ENCODE measurements at regions not wholly inside any gene's neighbourhood (a gene's known extent, or its start where the extent isn't known, plus 50 kb on each side); places are given as distances from the start of the nearest gene placed in this dataset.
"Not testable (repeated sequence)": the region's sequence is repeated elsewhere in the genome, so short reads cannot be mapped to it uniquely, and the experiment has no call there.

- DNase-seq: no peak
Observed at GRCh38 chr7:28330384-28331070, 81.8 kb upstream of the CREB5 start.

GRCh38 chr7:28332046-28332445 lies 80.3 kb upstream of the CREB5 start:
- no peak for DNase-seq

- not testable (repeated sequence) for DNase-seq
Observed at GRCh38 chr7:28333548-28333947, 78.8 kb upstream of the CREB5 start.

GRCh38 chr7:28336806-28337205 lies 75.5 kb upstream of the CREB5 start:
- no peak for DNase-seq

GRCh38 chr7:28338041-28338440 lies 74.3 kb upstream of the CREB5 start:
- DNase-seq: no peak

- no peak for DNase-seq
Observed at GRCh38 chr7:28343462-28343861, 68.9 kb upstream of the CREB5 start.

- DNase-seq: no peak
Observed at GRCh38 chr7:28346256-28346655, 66.1 kb upstream of the CREB5 start.

GRCh38 chr7:28346676-28347363 lies 65.5 kb upstream of the CREB5 start:
- DNase-seq: no peak

GRCh38 chr7:28347475-28348318 lies 64.6 kb upstream of the CREB5 start:
- DNase-seq: no peak

- DNase-seq: no peak
Observed at GRCh38 chr7:28348636-28349035, 63.7 kb upstream of the CREB5 start.

- DNase-seq: no peak
Observed at GRCh38 chr7:28349637-28350036, 62.7 kb upstream of the CREB5 start.

- no peak for DNase-seq
Observed at GRCh38 chr7:28350662-28351061, 61.7 kb upstream of the CREB5 start.

GRCh38 chr7:28351450-28351849 lies 60.9 kb upstream of the CREB5 start:
- no peak for DNase-seq

- DNase-seq: no peak
Observed at GRCh38 chr7:28354601-28355402, 57.5 kb upstream of the CREB5 start.

GRCh38 chr7:28355635-28356319 lies 56.5 kb upstream of the CREB5 start:
- no peak for DNase-seq

- no peak for DNase-seq
Observed at GRCh38 chr7:28356619-28357018, 55.7 kb upstream of the CREB5 start.

- no peak for DNase-seq
Observed at GRCh38 chr7:28358423-28358868, 53.9 kb upstream of the CREB5 start.

- DNase-seq: no peak
Observed at GRCh38 chr7:28360739-28361138, 51.6 kb upstream of the CREB5 start.

GRCh38 chr7:28361551-28361950 lies 50.8 kb upstream of the CREB5 start:
- no peak for DNase-seq

GRCh38 chr7:28362182-28362581 lies 50.1 kb upstream of the CREB5 start:
- DNase-seq: no peak
